Stimulated activated naive CD4-positive, alpha-beta T cell (primary cell): ENCODE measurements at regions not wholly inside any gene's neighbourhood (a gene's known extent, or its start where the extent isn't known, plus 50 kb on each side); places are given as distances from the start of the nearest gene placed in this dataset.
"Not testable (repeated sequence)": the region's sequence is repeated elsewhere in the genome, so short reads cannot be mapped to it uniquely, and the experiment has no call there.

Source experiments
- DNase-seq, 6 experiments: peaks; one replicate each; lab custom pipeline; 2025; lab: John Stamatoyannopoulos, UW

DNA sequence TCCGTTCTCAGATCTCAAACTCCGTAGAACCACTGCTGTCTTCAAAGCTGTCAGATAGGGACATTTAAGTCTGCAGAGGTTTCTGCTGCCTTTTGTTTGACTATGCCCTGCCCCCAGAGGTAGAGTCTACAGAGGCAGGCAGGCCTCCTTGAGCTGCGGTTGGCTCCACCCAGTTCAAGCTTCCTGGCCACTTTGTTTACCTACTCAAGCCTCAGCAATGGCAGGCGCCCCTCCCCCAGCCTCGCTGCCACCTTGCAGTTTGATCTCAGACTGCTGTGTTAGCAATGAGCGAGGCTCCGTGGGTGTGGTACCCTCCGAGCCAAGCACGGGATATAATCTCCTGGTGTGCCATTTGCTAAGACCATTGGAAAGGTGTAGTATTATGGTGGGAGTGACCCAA lies 634.9 kb upstream of the SGO1 start:
- not testable (repeated sequence) for DNase-seq

DNA sequence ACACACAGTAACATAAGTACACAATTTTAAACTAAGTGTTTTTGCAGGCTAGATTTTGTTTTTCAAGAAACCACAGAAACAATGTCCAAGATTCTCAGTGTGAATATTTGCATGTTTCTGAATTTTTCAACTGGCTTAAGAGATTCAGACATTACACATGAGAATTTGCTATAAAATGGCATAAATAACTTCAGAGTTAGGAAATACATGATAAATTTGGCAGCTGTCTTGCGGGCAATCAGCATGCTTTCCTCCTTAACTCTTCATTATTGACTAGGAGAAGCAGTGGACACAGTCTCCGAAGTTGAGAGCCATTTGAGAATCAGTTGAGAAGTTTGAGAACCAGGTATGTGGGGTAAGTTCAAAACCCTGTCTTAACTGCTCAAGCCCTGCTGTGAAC lies 625.6 kb upstream of the SGO1 start:
- DNase-seq = no peak

DNA sequence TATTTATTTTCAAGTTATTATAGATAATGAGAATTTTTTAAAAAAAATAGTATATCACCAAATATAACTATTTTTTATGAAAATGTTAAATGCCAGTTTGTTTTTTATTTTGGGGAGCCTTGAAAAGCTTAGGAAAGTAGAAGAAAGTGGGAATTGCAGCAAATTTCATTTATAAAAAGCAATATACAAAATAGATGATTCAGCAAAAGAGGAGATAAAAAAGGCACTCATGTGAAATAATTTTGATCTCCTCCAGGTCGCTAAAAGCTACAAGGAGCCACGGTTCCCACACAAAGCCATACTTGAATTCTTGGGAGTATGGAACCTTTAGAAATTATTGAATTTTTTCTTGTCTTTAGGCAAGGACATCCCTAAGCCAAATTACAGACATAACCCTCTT lies 625.0 kb upstream of the SGO1 start:
- DNase-seq = no peak

DNA sequence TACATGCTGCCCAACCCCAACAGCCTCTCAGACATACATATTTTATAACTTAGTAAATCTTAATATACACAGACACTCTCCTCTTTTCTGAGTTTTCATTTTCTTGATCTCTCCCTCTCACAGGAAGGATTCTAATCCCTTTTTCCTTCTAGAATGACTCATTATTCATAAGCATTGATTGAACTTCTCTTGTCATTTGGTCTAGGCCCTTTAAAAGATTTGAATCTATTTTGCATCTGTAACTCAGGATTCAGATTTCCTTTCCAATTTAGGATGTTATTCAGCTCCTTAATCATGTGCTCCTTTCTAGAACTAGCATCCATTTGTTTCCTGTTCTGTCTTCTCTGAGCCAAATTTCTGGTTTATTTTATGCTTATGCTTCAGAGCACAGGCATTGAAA lies 624.5 kb upstream of the SGO1 start:
- DNase-seq = no peak

DNA sequence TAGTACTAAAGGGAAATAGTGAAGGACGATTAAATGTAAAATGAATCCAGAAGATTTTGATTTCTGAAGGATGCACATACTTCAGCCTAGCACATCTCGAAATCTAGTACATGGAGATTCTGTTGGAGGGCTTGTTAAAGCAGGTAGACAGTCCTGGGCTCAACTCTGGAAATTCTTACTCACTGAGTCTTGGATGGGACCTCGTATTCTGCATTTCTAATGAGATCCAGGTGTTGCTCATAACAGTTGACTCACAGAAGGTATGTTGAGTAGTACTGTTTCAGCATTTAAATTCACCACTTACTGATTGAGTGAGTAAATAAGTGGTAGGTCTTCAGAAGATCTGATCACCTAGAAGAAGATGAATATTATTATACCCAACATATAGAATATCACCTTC lies 623.4 kb upstream of the SGO1 start:
- DNase-seq = no peak

DNA sequence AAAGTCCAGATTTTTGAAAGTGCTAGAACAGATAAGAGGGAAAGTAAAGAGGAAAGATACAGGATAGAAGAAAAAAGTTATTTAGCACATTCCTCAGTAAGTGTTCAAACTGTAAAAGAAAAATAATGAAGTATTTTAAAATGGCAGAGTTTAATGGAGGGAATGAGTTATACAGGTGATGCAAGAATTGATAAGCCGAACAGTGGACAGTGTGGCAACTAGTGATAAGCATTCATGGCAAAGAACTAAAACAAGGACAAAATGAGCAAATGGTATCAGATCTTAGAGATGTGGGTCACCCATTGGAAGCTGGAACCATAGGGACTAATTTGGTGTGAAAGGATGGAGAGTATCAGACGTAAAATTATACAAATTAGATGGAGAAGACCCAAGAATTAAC lies 622.9 kb upstream of the SGO1 start:
- DNase-seq = no peak

DNA sequence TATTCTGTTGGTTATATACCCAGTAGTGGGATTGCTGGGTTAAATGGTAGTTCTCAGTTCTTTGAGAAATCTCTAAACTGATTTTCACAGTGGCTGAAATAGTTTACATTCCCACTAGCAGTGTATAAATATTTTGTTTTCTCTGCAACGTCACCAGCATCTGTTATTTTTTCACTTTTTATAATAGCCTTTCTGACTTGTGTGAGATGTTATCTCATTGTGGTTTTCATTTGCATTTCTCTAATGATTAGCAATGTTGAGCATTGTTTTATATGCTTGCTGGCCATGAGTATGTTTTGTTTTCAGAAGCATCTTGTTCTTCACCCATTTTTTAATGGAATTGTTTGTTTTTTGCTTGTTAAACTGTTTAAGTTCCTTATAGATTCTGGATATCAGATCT lies 612.7 kb upstream of the SGO1 start:
- no peak for DNase-seq

DNA sequence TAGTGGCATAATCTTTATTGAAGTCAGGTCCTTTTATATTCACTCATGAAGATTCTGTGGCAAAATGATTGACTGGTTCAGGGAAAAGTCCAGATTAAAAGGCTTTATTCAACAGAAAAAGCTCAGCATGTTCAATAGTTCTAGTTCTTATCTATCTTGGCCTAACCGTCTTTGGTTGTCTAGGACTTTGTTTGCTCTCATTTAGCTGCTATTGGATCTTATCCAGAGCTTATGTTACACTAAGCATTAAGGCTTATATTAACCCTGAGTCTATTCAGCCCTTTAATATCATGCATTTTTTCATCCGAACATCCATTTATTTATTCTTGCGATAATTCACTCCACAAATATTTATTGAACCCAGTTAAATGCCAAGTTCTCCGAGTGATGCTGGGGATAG lies 601.0 kb upstream of the SGO1 start:
- no peak for DNase-seq

DNA sequence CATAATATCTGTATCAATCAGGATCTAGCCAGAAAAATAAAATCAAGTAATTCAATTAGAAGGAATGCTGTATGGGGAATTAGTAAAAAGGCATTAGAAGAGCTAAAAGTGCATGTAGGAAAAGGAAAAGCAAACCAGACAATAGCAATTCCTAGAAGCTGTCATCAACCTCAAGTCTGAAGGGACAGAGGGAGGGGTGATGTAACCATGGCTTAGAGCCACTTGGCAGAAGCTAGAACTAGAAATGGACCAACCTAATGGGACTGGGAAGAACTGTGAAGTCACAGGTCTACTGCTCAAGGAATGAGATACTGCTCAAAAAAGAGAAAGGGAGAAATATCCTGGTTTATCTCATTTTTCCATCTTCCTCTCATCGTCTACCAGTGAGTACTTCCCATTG lies 590.7 kb upstream of the SGO1 start:
- DNase-seq = no peak

DNA sequence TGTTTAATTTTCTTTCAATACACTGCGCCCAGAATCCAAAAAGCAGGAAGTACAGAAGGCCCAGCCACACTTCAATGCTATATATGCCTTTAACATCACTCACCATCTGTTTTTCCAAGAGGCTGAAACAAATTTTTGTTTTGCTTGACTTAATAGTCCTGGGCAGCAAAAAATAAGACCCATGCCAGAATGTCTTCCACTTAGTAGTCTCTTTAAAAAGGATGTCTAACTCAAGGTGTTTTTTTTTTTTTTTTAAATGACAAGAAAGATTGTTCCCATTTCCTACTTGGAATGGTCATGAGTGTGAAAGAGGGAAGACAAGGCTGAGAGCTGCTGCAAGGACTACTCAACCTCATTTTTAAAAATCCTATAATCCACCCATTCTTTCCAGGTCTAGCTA lies 590.3 kb upstream of the SGO1 start:
- DNase-seq = no peak

DNA sequence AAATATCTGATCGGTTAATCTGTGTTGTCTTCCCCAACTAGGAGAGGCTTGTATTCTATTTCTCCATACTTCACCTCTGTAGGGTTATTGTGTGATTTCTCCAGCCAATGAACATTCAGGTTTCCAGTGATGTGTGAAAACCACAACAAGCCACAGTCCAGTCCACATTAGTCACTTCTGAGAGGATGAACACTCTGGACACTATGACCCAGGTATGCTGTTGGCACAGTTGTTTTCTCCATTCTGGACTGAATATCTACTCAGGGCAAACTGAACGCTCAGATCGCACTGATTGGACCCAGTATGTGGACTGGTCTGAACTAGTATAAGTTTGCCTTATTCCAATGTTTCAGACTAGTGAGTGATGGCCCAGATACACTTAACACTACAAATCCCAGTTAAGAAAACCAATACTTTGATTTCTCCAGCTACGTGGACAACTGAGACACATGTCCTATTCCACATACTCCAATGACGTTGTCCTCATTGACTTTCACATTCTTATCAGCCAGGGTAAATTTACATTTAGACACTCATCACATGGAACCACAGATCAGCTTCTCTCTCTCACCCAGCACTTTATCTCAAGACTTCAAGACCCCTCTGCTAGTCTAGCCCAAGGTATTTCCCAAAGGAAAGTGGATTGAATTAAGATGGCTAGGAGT lies 587.4 kb upstream of the SGO1 start:
- DNase-seq = no peak

DNA sequence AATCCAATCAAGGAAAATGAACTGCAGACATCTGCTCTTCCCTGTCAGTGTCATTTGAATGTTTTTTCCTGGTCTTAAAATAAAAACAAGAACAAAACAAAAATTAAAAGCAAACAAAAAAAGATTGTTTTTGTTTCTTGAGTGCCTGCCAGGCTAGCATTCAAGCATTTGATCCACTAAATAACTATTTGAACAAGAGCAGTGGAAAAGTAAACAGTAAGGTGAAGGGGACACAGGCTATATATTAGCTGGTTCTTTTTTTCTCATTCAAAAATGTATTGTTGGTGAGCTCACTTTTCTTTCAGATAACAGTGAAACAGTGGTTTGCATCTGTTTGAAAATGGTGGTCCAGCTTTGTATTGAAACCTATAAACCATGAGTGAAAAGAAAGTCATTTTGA lies 586.9 kb upstream of the SGO1 start:
- no peak for DNase-seq

DNA sequence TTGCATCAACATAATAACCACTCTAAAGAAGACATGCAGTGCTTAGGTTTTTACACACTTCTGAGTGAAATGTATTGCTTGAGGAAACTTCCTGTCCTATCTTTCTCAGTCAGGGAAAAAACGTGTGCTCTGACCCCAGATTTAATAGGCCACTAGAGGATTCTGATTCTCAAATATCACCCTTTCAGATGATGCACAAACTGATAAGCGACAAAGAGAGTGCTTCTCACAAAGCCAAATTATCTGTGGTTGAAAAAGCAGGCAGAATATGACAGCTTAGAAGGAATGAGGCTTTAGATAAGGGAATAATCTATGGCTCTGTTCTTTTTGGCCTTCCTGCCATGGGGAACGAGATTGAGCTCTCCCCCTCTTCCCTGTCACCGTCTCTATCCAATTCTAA lies 583.4 kb upstream of the SGO1 start:
- no peak for DNase-seq

DNA sequence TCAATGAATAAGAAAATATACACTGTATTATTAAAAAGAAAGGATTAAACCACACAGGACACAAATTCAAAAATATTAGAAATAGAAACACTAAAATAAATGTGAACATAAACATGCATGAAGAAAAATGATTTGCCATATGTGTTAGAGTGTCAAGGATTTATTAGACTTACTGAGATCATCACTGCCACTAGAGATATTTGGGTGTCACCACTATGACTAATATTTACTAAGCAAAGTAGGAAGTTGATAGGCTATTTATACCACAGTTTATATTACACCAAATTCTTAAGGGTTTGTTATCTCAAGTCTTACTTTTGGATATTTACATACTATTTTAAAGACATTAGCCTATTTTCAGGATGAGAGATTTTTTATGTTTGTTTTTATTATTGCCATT lies 575.0 kb upstream of the SGO1 start:
- no peak for DNase-seq

DNA sequence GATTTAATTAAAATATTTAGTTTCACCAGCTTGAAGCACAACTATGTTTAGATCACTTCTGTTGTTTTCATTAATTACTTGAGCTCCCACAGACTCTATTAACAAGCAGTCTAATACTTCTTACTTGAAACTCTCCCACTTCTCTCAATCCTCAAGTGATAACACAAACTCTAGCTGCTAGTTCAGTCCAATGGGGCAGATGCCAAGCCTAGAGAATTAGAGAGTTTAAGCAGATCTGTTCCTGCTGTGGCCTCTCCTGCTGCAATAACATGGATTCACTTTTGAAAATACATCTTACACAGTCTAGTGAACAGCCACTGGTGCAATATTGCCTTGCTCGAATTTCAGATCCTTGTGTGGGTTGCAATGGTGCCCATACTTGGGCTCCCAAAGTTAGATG lies 566.4 kb upstream of the SGO1 start:
- DNase-seq = no peak

DNA sequence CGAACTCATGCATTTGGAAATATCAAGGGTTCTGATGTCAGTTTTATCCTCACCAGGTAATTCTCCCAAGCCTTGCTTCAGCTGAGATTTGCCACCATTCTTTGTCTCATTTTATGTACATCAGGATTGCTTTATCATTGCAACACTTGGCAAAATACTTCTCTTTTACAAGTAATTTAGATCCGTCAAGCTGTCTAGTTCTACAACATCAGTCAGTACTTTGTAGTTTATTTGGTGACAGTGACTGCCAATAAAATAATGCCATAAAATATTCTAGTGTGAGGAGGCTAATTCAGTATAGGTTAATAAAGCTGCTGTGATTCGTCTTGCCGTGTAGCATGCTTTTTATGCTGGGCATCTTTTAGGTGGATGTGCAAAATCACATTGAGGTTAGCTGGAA lies 565.3 kb upstream of the SGO1 start:
- DNase-seq = no peak

DNA sequence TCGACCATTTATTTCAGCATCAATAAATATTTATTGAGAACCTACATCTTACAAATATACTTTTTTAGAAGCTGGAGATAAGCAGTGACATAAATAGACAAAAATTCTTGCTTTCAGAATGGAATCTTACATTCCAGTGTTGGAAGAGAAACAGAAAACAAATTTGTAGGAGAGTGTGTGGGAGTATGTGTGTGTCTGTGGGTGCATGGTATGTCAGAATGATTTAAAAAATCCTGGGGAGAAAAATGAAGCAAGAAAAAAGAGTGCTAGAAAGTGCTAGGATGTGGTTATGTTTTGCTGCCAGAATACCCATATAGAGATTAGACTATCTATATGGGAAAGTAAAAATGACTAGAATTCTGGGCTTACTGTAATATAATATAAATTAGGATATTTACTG lies 561.7 kb upstream of the SGO1 start:
- DNase-seq = no peak

DNA sequence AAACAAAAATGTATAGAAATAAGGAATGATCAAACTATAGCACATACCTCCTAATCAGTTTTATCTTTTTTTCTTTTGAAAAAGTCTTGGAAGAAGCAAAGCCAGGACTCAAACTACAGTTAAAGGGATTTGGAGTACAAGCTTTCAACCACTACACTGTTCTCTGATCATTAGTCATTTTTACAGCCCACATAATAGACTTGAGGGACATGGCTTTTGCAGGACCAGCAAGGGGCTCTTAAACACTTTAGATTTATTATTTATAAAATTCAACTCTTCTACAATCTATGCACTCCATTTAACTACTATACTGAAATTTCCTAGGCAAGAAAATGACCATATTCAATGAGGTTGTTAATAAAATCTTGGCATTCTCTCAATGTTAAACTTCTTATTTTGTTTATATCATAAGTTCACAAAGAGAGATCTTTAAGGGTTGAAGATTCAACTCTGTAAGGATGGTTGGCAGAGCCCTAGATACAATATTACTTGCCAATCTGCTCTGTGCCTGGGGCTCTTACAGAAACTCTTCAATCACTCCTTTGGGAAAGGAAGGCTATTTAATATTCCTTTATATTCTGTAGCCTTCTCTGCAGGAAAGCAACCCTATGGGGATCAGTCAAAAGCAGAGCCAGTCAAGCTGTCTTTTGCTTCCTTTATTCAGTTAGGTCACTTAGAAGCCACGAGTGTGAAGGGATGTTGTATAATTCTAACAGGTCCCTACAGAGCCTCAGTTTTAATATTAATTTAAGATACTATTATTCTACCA lies 557.7 kb upstream of the SGO1 start:
- DNase-seq = no peak

DNA sequence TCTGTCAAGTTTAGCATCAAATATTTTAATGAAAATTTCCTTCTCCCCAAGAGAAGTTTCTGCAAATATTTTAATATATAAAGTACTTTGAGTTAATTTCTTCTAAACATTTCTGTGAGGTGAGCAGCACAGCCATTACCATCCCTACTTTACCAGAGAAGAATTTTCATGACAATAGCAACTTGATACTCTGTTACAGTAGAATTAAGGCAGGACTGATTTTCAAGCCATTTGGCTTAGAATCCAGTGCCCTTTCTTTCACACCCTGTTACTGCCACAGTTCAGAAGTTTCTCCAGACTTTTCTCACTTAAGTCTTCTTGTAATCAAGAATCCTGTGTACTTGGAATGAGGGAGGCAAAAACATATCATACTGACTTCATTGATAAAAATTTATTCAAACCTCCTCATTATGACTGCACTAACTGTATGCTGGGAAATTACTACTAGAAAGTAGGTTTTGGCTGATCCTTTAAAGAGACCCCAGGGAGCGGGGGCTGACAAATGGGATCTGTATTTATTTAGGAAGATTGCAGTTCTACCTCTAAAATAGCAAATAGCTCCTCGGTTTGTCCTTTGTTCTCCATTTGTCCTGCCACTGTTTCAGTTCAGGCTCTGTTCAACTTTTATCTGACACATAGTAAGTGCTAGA lies 557.0 kb upstream of the SGO1 start:
- no peak for DNase-seq

DNA sequence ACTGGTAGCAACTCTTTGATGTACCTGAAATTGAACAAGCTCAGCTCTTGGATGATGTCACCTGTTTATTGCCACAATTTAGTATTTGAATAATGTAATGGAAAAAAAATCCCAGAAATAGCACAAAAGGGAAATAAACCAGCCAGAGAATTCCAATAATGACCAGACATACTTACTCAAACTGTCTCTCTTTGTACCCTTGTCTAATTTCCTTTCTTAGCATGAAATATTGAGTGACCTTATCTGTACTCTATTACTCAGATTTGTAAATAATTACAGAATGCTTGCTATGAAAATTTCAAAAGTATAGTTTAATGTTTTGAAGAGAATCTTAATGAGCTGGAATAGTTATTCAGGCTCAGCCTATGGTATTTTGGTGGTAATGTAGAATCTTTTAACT lies 555.4 kb upstream of the SGO1 start:
- no peak for DNase-seq

DNA sequence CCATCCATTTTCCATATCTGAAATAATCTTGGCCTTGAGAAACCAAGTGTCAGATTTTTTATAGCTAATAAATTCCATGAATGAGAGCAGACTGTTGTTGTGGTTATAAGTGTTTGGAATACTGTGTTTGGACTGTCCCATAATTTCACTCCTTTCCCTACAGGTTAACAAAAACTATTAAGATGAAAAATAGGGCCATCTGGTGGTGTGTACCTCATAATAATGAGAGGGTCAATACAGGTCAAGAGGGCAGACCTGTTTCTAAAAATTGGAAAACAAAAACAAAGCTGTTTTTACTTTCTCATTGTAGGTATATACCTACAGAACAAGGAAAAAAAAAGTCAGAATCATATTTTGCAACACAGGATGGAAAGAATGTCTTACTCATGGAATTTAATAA lies 553.8 kb upstream of the SGO1 start:
- no peak for DNase-seq

DNA sequence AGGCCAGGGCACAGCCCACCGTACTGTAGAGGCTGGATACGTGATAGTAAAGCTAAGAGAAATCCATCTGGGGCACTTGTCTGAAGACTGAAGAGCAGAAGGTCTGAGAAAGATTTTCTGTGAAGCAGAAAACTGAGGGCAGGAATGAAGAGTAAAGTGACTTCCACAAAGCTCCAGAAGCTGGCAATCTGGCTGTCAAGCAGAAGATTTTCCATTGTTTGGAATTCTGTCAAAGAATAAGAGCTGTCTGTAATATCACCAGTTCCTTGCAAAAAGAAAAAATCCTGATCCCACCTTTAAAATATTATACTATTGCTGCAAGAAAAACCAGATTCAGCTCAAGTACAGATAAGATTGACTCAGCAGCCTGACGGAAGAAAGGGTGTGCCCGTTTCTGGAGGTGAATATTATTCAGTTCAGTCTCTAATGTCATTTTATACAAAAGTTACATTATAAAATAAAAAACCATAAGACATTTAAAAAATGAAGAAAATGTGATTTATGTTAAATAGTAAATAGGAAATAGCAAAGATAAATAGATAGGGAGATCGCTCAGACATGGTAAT lies 550.4 kb upstream of the SGO1 start:
- DNase-seq = no peak

DNA sequence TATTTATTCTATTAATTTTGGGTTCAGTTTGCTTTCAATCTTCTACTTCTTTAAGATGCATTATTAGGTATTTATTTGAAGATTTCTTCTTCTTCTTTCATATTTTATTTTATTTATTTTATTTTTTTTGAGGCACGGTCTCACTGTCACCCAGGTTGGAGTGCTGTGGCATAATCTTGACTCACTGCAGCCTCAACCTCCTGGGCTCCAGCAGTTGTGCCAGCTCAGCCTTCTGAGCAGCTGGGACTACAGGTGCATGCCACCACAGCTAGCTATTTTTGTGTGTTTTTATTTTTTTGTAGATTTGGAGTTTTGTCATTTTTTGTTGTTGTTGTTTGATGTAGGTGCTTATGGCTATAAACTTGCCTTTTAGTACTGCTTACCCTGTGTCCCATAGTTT lies 543.2 kb upstream of the SGO1 start:
- DNase-seq = no peak
